ENCODE measurements at regions not wholly inside any gene's neighbourhood (a gene's known extent, or its start where the extent isn't known, plus 50 kb on each side); places are given as distances from the start of the nearest gene placed in this dataset.

- DNase-seq = no peak
- TF ChIP-seq POLR2A (IDR thresholded peaks at IDR 0.05; ENCODE audit: low read length) = no peak
- no peak for TF ChIP-seq GATA1 (IDR thresholded peaks at IDR 0.05; ENCODE audit: low read depth, low read length)
Measured at GRCh38 chr16:55029509-55029908, 98.8 kb downstream of the IRX5 start.

GRCh38 chr16:55030944-55031343 is 100.3 kb downstream of the IRX5 start:
- TF ChIP-seq POLR2A (IDR thresholded peaks at IDR 0.05; ENCODE audit: low read length) (no peak), GATA1 (IDR thresholded peaks at IDR 0.05; ENCODE audit: low read depth, low read length) (no peak)
- no peak for DNase-seq

- no peak for DNase-seq
- TF ChIP-seq POLR2A (IDR thresholded peaks at IDR 0.05; ENCODE audit: low read length) = no peak
- no peak for TF ChIP-seq GATA1 (IDR thresholded peaks at IDR 0.05; ENCODE audit: low read depth, low read length)
Measured at GRCh38 chr16:55031481-55031880, 100.8 kb downstream of the IRX5 start.

GRCh38 chr16:55033225-55034156 is 102.8 kb downstream of the IRX5 start:
- no peak for DNase-seq
- TF ChIP-seq GATA1 (IDR thresholded peaks at IDR 0.05; ENCODE audit: low read depth, low read length) (no peak), POLR2A (IDR thresholded peaks at IDR 0.05; ENCODE audit: low read length) (no peak)

- DNase-seq = peak; percentile 10 to 42
- TF ChIP-seq GATA1 (IDR thresholded peaks at IDR 0.05; ENCODE audit: low read depth, low read length) = no peak
Measured at GRCh38 chr16:55035029-55035428, 104.4 kb downstream of the IRX5 start.

GRCh38 chr16:55035956-55036355 is 105.3 kb downstream of the IRX5 start:
- DNase-seq = no peak
- TF ChIP-seq POLR2A (IDR thresholded peaks at IDR 0.05; ENCODE audit: low read length) (no peak), GATA1 (IDR thresholded peaks at IDR 0.05; ENCODE audit: low read depth, low read length) (no peak)

GRCh38 chr16:55036371-55036821 is 105.7 kb downstream of the IRX5 start:
- no peak for TF ChIP-seq POLR2A (IDR thresholded peaks at IDR 0.05; ENCODE audit: low read length)
- TF ChIP-seq GATA1 (IDR thresholded peaks at IDR 0.05; ENCODE audit: low read depth, low read length) = no peak
- DNase-seq = no peak

GRCh38 chr16:55037046-55037445 is 106.4 kb downstream of the IRX5 start:
- no peak for TF ChIP-seq POLR2A (IDR thresholded peaks at IDR 0.05; ENCODE audit: low read length)
- no peak for TF ChIP-seq GATA1 (IDR thresholded peaks at IDR 0.05; ENCODE audit: low read depth, low read length)
- DNase-seq = no peak

- TF ChIP-seq GATA1 (IDR thresholded peaks at IDR 0.05; ENCODE audit: low read depth, low read length) (no peak), POLR2A (IDR thresholded peaks at IDR 0.05; ENCODE audit: low read length) (no peak)
- no peak for DNase-seq
Measured at GRCh38 chr16:55037966-55038365, 107.3 kb downstream of the IRX5 start.

GRCh38 chr16:55039042-55039441 is 108.4 kb downstream of the IRX5 start:
- no peak for DNase-seq
- TF ChIP-seq POLR2A (IDR thresholded peaks at IDR 0.05; ENCODE audit: low read length) = no peak
- no peak for TF ChIP-seq GATA1 (IDR thresholded peaks at IDR 0.05; ENCODE audit: low read depth, low read length)

- TF ChIP-seq POLR2A (IDR thresholded peaks at IDR 0.05; ENCODE audit: low read length) = no peak
- no peak for TF ChIP-seq GATA1 (IDR thresholded peaks at IDR 0.05; ENCODE audit: low read depth, low read length)
- DNase-seq = no peak
Measured at GRCh38 chr16:55039511-55039910, 108.8 kb downstream of the IRX5 start.

GRCh38 chr16:55039931-55040330 is 109.3 kb downstream of the IRX5 start:
- no peak for TF ChIP-seq POLR2A (IDR thresholded peaks at IDR 0.05; ENCODE audit: low read length)
- TF ChIP-seq GATA1 (IDR thresholded peaks at IDR 0.05; ENCODE audit: low read depth, low read length) = no peak
- DNase-seq = no peak

- DNase-seq = no peak
- TF ChIP-seq POLR2A (IDR thresholded peaks at IDR 0.05; ENCODE audit: low read length) = no peak
- no peak for TF ChIP-seq GATA1 (IDR thresholded peaks at IDR 0.05; ENCODE audit: low read depth, low read length)
Measured at GRCh38 chr16:55040366-55041086, 109.9 kb downstream of the IRX5 start.

- TF ChIP-seq GATA1 (IDR thresholded peaks at IDR 0.05; ENCODE audit: low read depth, low read length) (no peak), POLR2A (IDR thresholded peaks at IDR 0.05; ENCODE audit: low read length) (no peak)
- no peak for DNase-seq
Measured at GRCh38 chr16:55041540-55042234, 111.0 kb downstream of the IRX5 start.

Measured in erythroblast (primary cell).